Spleen (tissue), 11 donors: ENCODE measurements at regions not wholly inside any gene's neighbourhood (a gene's known extent, or its start where the extent isn't known, plus 50 kb on each side); places are given as distances from the start of the nearest gene placed in this dataset.

ENCODE experiments used
- DNase-seq: peaks from one replicate; pipeline ENCODE4 v3.0.0-alpha.2; 2020
- H3K27ac ChIP-seq, 8 donors: fragments of 200-600 bp; sonication (generic) in 7 of 8; 1 replicate in 4 of 8; 2 replicates in 4 of 8; pipeline versions ENCODE4 v1.5.0 to v1.8.0; 2016 to 2021; ENCODE audit warnings: inconsistent platforms in 4 of 8, mild to moderate bottlenecking in 4 of 8, moderate library complexity in 1 of 8
- H3K27me3 ChIP-seq, 7 donors: fragments of 200-600 bp; sonication (generic) in 6 of 7; replicated peaks in 1 of 7; 1 replicate in 4 of 7; 2 replicates in 3 of 7; pipeline versions ENCODE4 v1.5.0 to v1.8.0; 2016 to 2021; ENCODE audit warnings: inconsistent platforms in 3 of 7, mild to moderate bottlenecking in 1 of 7
- H3K36me3 ChIP-seq, 6 donors: fragments of 200-600 bp; sonication (generic) in 5 of 6; 1 replicate in 4 of 6; 2 replicates in 2 of 6; pipeline versions ENCODE4 v1.5.0 to v1.8.0; 2016 to 2021; ENCODE audit warnings: inconsistent platforms in 2 of 6
- H3K4me1 ChIP-seq, 6 donors: fragments of 200-600 bp; sonication (generic) in 5 of 6; 1 replicate in 3 of 6; 2 replicates in 3 of 6; pipeline versions ENCODE4 v1.5.0 to v1.8.0; 2016 to 2021; ENCODE audit warnings: inconsistent platforms in 3 of 6
- H3K4me3 ChIP-seq, 8 donors: fragments of 200-600 bp; sonication (generic) in 7 of 8; 1 replicate in 4 of 8; 2 replicates in 4 of 8; pipeline versions ENCODE4 v1.5.0 to v1.8.0; 2016 to 2021; ENCODE audit warnings: inconsistent platforms in 4 of 8, mild to moderate bottlenecking in 4 of 8, moderate library complexity in 2 of 8
- H3K9me3 ChIP-seq, 8 donors: fragments of 200-600 bp; sonication (generic) in 7 of 8; 1 replicate in 4 of 8; 2 replicates in 4 of 8; pipeline versions ENCODE4 v1.5.0 to v1.8.0; 2016 to 2021; ENCODE audit warnings: inconsistent platforms in 4 of 8
- CTCF ChIP-seq, 11 experiments: fragments of 200-600 bp in 7 of 11; fragments of 450-650 bp in 4 of 11; sonication (generic) in 4 of 11; IDR thresholded peaks in 8 of 11; conservative IDR thresholded peaks in 3 of 11; 1 replicate in 7 of 11; 2 replicates in 4 of 11; pipeline versions ENCODE4 v1.4.0 to v1.8.0; 2016 to 2021; ENCODE audit warnings: antibody characterized with exemption in 11 of 11, inconsistent platforms in 4 of 11, mild to moderate bottlenecking in 1 of 11
- POLR2A ChIP-seq, 3 donors: fragments of 450-650 bp; IDR thresholded peaks; one replicate each; pipeline ENCODE4 v1.5.1; 2017; ENCODE audit warnings: antibody characterized with exemption in 3 of 3, mild to moderate bottlenecking in 1 of 3
- POLR2AphosphoS5 ChIP-seq, 3 donors: sonication (generic); formaldehyde crosslinking; IDR thresholded peaks; one replicate each; pipeline ENCODE4 v1.5.1; 2017; ENCODE audit warnings: antibody characterized with exemption in 3 of 3
- WGBS, 5 donors: extraction: QIAGEN DNeasy Blood & Tissue Kit in 3 of 5; methylation state at CpG; one replicate each; pipeline versions ENCODE4 v1.1.5 to v1.1.7; 2013 to 2018; 5-methylcytosine and 5-hydroxymethylcytosine counted together
- intact Hi-C: fragments of 100-400 bp; cut with DNase I; formaldehyde crosslinking; loops from one replicate; pipeline ENCODE4 v1.15.0; 2023; ENCODE audit warnings: low total_unique reads
- donor health status: healthy with polysubstance abuse.
- donor health status: DM: no; HTN: no; CAD: no; lungs with moderate emphysema.
- donor health status: DM: no; HTN: no; CAD: no.
- donor health status: Bipolar disorder and iron deficiency.
- donor health status: healthy.
- donor health status: DM: no; HTN: no; CAD: no.
- donor health status: DM: yes; HTN: yes; CAD: no.

DNA sequence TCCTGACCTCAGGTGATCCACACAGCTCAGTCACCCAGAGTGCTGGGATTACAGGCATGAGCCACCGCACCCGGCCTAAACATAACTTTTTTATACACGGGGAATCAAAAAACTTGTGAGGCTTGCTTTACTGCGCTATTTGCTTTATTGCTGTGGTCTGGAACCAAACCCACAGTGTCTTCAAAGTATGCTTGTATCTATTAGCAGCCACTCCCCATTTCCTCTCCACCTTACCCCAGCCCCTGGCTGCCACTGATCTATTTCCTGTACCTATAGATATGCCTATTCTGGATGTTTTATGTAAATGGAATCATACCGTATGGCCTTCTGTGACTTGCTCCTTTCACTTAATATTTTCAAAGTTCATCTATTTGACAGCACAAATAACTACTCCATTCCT is 233.4 kb downstream of the BMP4 start:
- no peak overlapping the region for H3K27ac ChIP-seq
- 88 to 92% (median 90%) methylated on average over 5 of the region's 5 CpGs for WGBS, 5 donors
- no peak for DNase-seq
- no peak overlapping the region for H3K4me3 ChIP-seq
- TF ChIP-seq CTCF (IDR thresholded peaks at IDR 0.05 in 8 of 11, conservative IDR thresholded peaks at IDR 0.05 in 3 of 11): no peak
- no peak for TF ChIP-seq POLR2A (IDR thresholded peaks at IDR 0.05)
- no peak for TF ChIP-seq POLR2AphosphoS5 (IDR thresholded peaks at IDR 0.05)
- no peaks in the 10 kb centered on the region for H3K36me3 ChIP-seq
- H3K27me3 ChIP-seq: no peaks in the 10 kb centered on the region
- peaks cover 0 to 8% (median 0%) of the 10 kb centered on the region in 8 donors for H3K9me3 ChIP-seq
- no peaks in the 10 kb centered on the region for H3K4me1 ChIP-seq
- intact Hi-C loops: no loop called here

DNA sequence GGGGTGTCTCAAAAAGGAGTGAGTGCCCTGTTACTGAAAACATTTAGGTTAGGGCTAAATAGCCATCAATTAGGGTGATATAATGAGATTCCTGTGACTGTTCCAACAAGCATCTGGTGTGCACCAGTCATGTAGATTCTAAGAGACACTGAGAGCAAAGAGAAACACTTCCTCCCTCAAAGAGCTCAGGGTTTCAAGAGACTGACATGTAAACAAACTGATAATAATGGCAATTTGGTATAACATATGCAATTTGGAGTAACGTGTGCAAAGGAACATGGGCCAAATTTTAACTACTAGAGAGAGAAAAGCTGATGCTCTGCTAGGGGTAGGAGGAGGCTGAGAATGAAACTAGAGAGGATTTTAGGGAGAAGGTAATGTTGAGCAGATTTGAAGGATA is 237.1 kb downstream of the BMP4 start:
- no peaks in the 10 kb centered on the region for H3K27me3 ChIP-seq
- no peaks in the 10 kb centered on the region for H3K4me1 ChIP-seq
- TF ChIP-seq POLR2A (IDR thresholded peaks at IDR 0.05): no peak
- no peak for TF ChIP-seq POLR2AphosphoS5 (IDR thresholded peaks at IDR 0.05)
- no peak for TF ChIP-seq CTCF (IDR thresholded peaks at IDR 0.05 in 8 of 11, conservative IDR thresholded peaks at IDR 0.05 in 3 of 11)
- H3K36me3 ChIP-seq: no peaks in the 10 kb centered on the region
- WGBS, 5 donors: 40 to 63% (median 55%) methylated on average over 1 of the region's 1 CpG
- no peak overlapping the region for H3K4me3 ChIP-seq
- no peak for DNase-seq
- H3K27ac ChIP-seq: no peak overlapping the region
- peaks cover 0 to 8% (median 0%) of the 10 kb centered on the region in 8 donors for H3K9me3 ChIP-seq
- intact Hi-C loops: no loop called here

DNA sequence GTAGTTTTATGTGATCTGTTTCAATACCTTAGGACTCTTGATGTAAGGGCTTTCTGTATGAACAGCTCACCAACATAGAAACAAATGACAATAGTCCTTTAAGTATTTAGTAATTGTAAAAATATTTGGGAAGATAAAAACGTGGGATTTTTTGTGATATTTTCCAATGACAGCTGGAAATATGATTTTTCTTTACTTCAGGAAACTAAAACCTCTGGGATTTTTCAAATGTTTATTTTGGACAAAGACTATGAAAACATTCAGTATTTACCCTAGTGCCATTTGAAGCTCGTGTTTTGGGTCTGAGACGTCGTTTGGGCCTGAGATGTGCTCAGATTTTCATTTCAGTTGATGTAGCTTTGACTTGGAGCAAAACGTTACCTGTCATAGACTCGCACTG is 240.0 kb downstream of the BMP4 start:
- intact Hi-C loops: no loop called here
- H3K27ac ChIP-seq: no peak overlapping the region
- WGBS, 5 donors: 66 to 74% (median 67%) methylated on average over 6 of the region's 6 CpGs
- H3K4me3 ChIP-seq: no peak overlapping the region
- no peaks in the 10 kb centered on the region for H3K27me3 ChIP-seq
- no peak for TF ChIP-seq POLR2AphosphoS5 (IDR thresholded peaks at IDR 0.05)
- no peak for TF ChIP-seq POLR2A (IDR thresholded peaks at IDR 0.05)
- TF ChIP-seq CTCF (IDR thresholded peaks at IDR 0.05 in 8 of 11, conservative IDR thresholded peaks at IDR 0.05 in 3 of 11): no peak
- no peaks in the 10 kb centered on the region for H3K4me1 ChIP-seq
- H3K9me3 ChIP-seq: peaks cover 0 to 14% (median 0%) of the 10 kb centered on the region in 8 donors
- no peak for DNase-seq
- no peaks in the 10 kb centered on the region for H3K36me3 ChIP-seq

DNA sequence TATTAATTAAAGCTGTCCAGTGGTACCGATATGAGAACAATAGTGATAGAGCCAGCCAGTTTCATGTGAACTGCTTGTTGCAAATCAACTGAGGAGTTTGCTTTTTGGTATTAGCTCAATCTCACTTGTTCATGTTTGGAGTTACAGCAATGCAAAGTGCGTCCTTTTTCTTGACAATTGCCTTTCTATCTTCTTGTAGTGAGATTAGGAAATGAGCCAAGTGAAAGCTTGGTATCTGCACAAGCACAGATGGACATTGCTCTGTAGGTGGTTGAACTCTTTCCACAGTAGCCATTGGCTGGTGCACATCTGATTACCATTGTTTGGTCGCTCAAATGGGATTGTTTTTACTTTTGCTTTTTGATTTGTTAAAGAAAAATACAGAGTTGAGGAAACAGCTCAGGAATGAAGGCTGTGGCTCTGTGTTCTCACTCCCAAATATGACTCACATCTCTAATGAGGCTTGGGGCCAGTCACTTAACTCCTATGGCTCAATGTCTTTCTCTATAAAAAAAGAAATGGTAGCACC is 241.4 kb downstream of the BMP4 start:
- no peak for DNase-seq
- no peaks in the 10 kb centered on the region for H3K4me1 ChIP-seq
- H3K36me3 ChIP-seq: no peaks in the 10 kb centered on the region
- TF ChIP-seq POLR2A (IDR thresholded peaks at IDR 0.05) (no peak), POLR2AphosphoS5 (IDR thresholded peaks at IDR 0.05) (no peak)
- peak overlapping the region in 2 of 8 donors; percentile 9 to 14 for H3K27ac ChIP-seq
- 36 to 43% (median 39%) methylated on average over 3 of the region's 3 CpGs for WGBS, 5 donors
- intact Hi-C loops: no loop called here
- H3K4me3 ChIP-seq: peak overlapping the region in 2 of 8 donors; percentile 6 to 27
- H3K9me3 ChIP-seq: peaks cover 0 to 12% (median 0%) of the 10 kb centered on the region in 8 donors
- no peaks in the 10 kb centered on the region for H3K27me3 ChIP-seq
